NCI-H460 (cell line): ENCODE measurements at regions not wholly inside any gene's neighbourhood (a gene's known extent, or its start where the extent isn't known, plus 50 kb on each side); places are given as distances from the start of the nearest gene placed in this dataset.
"Not testable (repeated sequence)": the region's sequence is repeated elsewhere in the genome, so short reads cannot be mapped to it uniquely, and the experiment has no call there.

ENCODE experiments used
- DNase-seq: peaks from one replicate; pipeline ENCODE4 v3.0.0-alpha.2; 2016; ENCODE audit warnings: low read depth; ENCODE audit errors: extremely low read depth

DNA sequence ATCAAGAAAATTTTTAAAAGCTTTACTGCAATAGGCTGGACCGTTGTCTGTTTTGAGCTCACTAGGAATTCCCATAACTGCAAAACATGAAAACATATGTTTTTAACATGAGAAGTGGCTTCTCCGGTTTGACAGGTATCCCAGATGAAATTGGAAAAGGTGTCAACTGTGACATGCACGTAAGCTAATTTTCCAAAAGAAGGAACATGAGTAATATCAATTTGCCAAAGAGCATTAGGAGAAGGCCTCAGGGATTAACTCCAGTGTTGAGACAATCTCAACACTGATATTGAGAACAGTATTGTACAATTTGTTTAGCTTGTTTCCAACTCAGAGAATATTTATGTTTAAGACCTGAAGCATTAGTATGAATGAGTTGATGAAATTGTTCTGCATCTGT, 215.5 kb upstream of the KCNN2 start:
- no peak for DNase-seq

DNA sequence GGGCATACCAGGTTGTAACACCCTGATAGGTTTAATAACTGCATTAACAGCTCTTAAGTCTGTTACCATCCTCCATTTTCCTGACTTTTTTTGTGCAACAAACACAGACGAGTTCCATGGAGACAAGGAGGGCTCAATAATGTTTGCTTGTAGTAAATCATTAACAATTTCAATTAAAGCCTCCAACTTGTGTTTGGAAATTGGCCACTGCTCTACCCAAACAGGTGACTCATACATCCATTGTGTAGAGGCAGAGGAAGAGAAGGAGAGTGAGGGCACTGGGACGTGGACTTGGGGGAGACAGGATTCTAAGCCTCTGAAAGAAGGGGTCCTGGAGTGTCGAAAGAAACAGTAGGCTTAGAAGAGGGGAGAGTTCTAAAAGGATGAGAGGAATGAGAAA, 213.6 kb upstream of the KCNN2 start:
- DNase-seq = no peak

DNA sequence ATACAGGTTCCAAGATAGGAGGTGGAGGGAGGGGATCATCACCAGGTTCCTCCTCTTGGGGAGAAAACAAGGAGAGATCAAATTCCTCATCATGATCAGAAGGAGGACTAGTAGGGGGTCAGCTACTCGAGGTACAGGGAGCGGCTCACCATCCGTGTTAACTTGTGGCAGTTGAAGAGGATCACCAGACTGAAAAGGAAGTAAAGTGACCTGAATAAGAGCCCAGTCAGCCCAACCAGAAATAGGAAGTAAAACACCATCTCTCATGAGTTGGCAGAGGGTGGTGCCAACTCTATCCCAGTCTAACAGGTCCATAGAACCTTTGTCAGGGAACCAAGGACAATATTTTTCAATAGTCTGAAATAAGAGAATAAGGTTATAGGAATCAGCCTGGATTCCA, 213.1 kb upstream of the KCNN2 start:
- DNase-seq = not testable (repeated sequence)

DNA sequence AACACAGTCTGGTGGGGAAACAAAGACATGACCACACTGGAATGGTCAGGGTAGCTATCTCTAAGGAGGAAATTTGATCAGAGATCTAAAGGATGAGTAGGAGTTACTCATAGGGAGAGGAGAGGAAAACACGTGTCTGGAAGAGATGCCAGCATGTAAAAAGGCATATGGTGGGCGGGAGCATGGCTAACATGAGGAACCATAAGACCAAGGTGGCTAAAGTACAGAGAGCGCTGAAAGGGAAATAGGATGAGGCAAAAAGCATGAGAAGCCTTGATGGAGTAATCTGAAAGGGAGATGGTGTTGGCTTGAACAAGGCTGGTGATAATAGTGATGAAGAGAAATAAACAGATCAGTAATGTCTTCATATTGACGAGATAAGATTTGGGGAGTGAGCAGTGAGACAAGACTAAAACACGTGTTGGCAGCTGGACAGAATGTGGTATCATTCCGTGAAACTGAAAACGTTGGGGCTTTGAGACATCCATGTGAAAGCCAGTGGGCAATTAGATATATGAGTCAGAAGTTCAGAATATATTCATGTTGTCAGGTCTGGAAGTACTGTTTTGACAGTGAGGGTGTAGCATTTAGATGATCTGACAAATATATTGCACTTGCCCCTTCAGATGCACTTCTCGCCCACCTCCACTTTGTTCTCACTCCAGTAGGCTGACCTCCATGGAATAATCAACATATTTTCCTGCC, 209.1 kb upstream of the KCNN2 start:
- no peak for DNase-seq

DNA sequence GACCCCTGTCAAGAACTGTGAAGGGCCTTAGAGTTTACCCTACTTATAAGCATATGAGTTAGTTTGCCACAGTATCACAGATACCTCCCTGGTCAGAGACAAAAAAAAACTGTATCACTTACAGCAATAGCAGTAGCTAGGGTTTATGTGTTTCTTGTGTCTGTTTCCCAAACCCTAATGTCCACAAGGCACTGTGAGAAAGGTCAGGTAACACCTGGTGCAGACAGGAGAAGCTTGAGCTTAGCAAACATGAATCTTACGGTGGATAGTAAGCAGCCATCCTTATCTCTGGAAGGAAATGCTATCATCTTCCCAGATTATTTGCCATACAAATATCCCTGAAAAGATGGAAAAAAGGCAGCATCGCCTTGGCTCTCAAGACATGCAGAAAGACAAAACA, 208.5 kb upstream of the KCNN2 start:
- no peak for DNase-seq

DNA sequence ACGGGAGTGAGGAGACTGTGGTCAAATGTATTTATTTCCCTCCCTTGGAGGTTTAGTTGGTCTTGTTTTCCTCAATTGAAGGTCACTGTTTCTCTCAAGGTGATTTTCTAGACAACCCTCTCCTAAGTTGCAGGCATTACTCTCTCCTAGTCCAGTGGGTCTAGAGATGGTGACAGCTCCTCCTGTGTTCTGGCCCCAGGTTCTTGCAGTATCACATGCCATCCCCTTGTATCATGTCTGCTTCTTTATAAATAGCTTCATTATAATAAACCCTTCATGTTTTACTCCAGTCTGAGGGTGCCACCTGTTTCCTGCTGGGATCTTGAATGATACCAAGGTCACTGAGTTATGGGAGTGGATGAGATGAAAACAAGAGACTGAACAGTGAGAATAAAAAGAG, 208.0 kb upstream of the KCNN2 start:
- DNase-seq = no peak

- no peak for DNase-seq
Observed at GRCh38 chr5:114166081-114166480, 195.8 kb upstream of the KCNN2 start.

GRCh38 chr5:114174131-114174530, 187.7 kb upstream of the KCNN2 start:
- DNase-seq = no peak

DNA sequence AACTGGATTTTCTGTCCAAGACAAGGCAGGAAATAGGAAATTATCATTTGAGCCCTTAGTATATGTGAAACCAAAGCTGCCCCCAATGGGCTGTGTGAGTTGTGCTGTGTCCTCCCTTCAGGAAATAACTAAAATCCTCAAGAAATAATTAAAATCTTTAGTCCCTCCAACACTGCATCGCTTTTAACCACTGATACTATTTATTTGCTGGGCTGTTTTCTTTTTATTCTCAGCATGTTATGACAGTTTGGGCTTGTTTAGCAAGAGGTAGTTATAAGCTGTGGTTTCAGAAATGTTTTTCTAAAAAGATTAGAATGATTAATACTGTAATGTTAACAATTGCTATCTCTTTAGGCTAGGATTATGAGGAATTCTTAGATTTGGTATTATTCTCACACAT, 187.0 kb upstream of the KCNN2 start:
- DNase-seq = no peak

GRCh38 chr5:114176356-114176755, 185.5 kb upstream of the KCNN2 start:
- DNase-seq = no peak

GRCh38 chr5:114179134-114179533, 182.7 kb upstream of the KCNN2 start:
- no peak for DNase-seq

- DNase-seq = no peak
Observed at GRCh38 chr5:114184006-114184405, 177.9 kb upstream of the KCNN2 start.

- no peak for DNase-seq
Observed at GRCh38 chr5:114185274-114185673, 176.6 kb upstream of the KCNN2 start.

DNA sequence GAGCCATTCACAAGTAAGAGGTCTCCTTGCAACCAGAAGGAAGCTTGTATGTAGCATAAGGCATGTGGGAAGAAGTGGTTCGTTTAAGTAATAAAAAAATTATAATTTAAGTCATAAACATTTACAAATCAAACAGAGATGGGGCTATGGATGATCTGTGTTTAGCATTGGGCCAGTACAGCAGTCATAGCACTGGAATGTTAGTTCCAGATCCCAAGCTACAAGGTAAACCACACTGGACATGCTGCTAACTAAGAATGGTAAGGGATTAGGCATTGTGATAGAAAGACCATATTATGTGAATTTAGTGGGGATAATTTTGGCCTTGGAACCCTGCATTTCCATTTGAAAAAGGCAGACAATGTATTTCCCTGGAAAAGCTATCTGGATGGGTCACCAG, 170.4 kb upstream of the KCNN2 start:
- no peak for DNase-seq

GRCh38 chr5:114192108-114192507, 169.8 kb upstream of the KCNN2 start:
- no peak for DNase-seq

DNA sequence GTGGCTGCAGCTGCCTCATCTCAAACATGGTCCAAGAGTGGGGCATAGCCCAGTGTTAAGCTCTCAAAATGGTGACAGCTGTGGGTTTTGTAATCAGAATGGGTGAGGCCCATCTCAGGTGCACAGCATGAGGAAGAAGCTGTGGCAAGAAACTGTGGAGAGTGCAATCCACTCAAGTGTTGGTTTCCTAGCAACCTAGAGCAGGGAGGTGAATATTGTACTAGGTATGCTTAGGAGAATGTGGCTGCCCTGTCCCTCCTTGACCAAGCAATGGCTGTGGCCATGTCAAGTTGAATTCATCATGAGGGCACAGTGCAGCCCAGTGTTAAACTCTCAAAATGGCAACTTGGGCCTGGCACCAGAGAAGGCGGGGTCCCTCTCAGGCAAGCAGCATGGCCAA, 160.5 kb upstream of the KCNN2 start:
- DNase-seq = no peak

GRCh38 chr5:114204923-114205322, 156.9 kb upstream of the KCNN2 start:
- DNase-seq = no peak

- no peak for DNase-seq
Observed at GRCh38 chr5:114206640-114207039, 155.2 kb upstream of the KCNN2 start.

DNA sequence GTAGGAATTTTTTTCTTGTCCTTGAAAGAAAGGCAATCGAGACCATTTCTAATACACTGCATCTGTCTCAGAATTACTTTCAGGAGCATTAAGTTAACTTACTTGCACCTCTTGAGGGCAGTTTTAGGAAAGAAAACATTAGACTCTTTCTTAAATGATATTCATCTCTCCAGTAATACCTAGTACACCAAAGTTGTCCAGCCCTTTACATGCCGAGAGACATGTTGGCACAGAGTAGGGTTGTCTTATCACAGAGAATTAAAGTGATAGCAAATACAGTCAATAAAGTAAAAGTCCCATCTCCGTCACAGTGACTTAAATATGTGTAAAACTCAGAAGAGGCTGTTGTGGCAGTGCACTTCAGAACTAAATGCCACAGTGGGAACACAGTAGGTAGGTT, 154.3 kb upstream of the KCNN2 start:
- DNase-seq = no peak

GRCh38 chr5:114208120-114208519, 153.8 kb upstream of the KCNN2 start:
- DNase-seq = no peak

- DNase-seq = no peak
Observed at GRCh38 chr5:114208588-114208987, 153.3 kb upstream of the KCNN2 start.

DNA sequence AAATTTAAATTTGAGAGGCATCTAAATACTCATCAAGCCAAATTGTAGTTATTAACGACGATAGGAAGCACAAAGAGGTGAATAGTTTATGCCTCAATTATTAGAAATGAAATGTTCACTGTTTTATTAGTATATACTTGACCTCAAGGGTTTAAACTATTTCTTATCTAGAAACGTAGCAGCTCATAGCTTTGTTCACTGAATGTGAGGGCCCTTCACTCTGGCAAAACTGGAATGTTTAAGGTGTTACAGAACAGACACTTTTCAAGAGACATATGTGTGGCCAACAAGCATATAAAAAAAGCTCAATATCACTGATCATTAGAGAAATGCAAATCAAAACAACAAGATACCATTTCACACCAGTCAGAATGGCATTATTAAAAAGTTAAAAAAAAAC, 151.2 kb upstream of the KCNN2 start:
- DNase-seq = no peak

- no peak for DNase-seq
Observed at GRCh38 chr5:114221807-114222206, 140.1 kb upstream of the KCNN2 start.
